Astrocyte (in vitro differentiated cells and primary cell): ENCODE measurements at regions not wholly inside any gene's neighbourhood (a gene's known extent, or its start where the extent isn't known, plus 50 kb on each side); places are given as distances from the start of the nearest gene placed in this dataset.

Experiments used
- DNase-seq: peaks from one replicate; pipeline ENCODE4 v3.0.0-alpha.2; 2010; ENCODE audit warnings: low read depth
- FAIRE-seq: peaks from 2 replicates; lab custom pipeline; 2011; peaks lifted over from hg19 to GRCh38; lab: Jason Lieb, UNC
- H2AFZ ChIP-seq: 2 replicates; pipeline ENCODE4 v1.6.0; 2012; ENCODE audit warnings: low read depth, low read length, inconsistent platforms
- H3K27ac ChIP-seq: 2 replicates; pipeline ENCODE4 v1.5.1; 2011; ENCODE audit warnings: low read depth, low read length, inconsistent platforms
- H3K27me3 ChIP-seq: 2 replicates; pipeline ENCODE4 v1.6.0; 2011; ENCODE audit warnings: low read length, inconsistent platforms; ENCODE audit not compliant: insufficient read depth
- H3K36me3 ChIP-seq: 2 replicates; pipeline ENCODE4 v1.5.1; 2011; ENCODE audit warnings: low read length, inconsistent platforms; ENCODE audit not compliant: insufficient read depth
- H3K4me1 ChIP-seq: 2 replicates; pipeline ENCODE4 v1.5.1; 2011; ENCODE audit warnings: low read length, inconsistent platforms; ENCODE audit not compliant: insufficient read depth
- H3K4me2 ChIP-seq: 2 replicates; pipeline ENCODE4 v1.6.0; 2012; ENCODE audit warnings: low read length, inconsistent platforms
- H3K4me3 ChIP-seq: 2 replicates; pipeline ENCODE4 v1.5.1; 2011; ENCODE audit warnings: low read depth, mild to moderate bottlenecking, low read length, inconsistent platforms; ENCODE audit not compliant: insufficient read depth
- H3K79me2 ChIP-seq: 2 replicates; pipeline ENCODE4 v1.6.0; 2012; ENCODE audit warnings: mild to moderate bottlenecking, low read length, inconsistent platforms; ENCODE audit not compliant: insufficient read depth
- H3K9ac ChIP-seq: 2 replicates; pipeline ENCODE4 v1.6.0; 2012; ENCODE audit warnings: mild to moderate bottlenecking, low read length, inconsistent platforms
- H3K9me3 ChIP-seq: 2 replicates; pipeline ENCODE4 v1.5.1; 2012; ENCODE audit warnings: low read depth, mild to moderate bottlenecking, low read length, inconsistent platforms; ENCODE audit not compliant: insufficient read depth
- H4K20me1 ChIP-seq: 2 replicates; pipeline ENCODE4 v1.6.0; 2012; ENCODE audit warnings: low read length, inconsistent platforms; ENCODE audit not compliant: insufficient read depth
- H3K27ac Mint-ChIP-seq: one replicate; pipeline ENCODE4 v1.8.0; 2021; ENCODE audit warnings: mild to moderate bottlenecking, mixed read lengths; ENCODE audit not compliant: unreplicated experiment
- H3K27me3 Mint-ChIP-seq: one replicate; pipeline ENCODE4 v1.8.0; 2021; ENCODE audit warnings: low read depth, mixed read lengths; ENCODE audit not compliant: unreplicated experiment
- H3K36me3 Mint-ChIP-seq: one replicate; pipeline ENCODE4 v1.8.0; 2021; ENCODE audit warnings: low read depth, mixed read lengths; ENCODE audit not compliant: unreplicated experiment
- H3K4me1 Mint-ChIP-seq: one replicate; pipeline ENCODE4 v1.8.0; 2021; ENCODE audit warnings: low read depth, mixed read lengths; ENCODE audit not compliant: unreplicated experiment
- H3K4me3 Mint-ChIP-seq: one replicate; pipeline ENCODE4 v1.8.0; 2021; ENCODE audit warnings: mild to moderate bottlenecking, moderate library complexity, mixed read lengths; ENCODE audit not compliant: unreplicated experiment
- H3K9me3 Mint-ChIP-seq: one replicate; pipeline ENCODE4 v1.8.0; 2021; ENCODE audit warnings: mild to moderate bottlenecking, mixed read lengths; ENCODE audit not compliant: unreplicated experiment
- CTCF ChIP-seq: IDR thresholded peaks from 2 replicates; pipeline ENCODE4 v1.5.1; 2011; ENCODE audit warnings: low read depth, mild to moderate bottlenecking, inconsistent platforms, low read length, moderate library complexity; ENCODE audit not compliant: insufficient read depth
- EZH2 ChIP-seq: IDR thresholded peaks from 2 replicates; pipeline ENCODE4 v1.6.1; 2012; ENCODE audit warnings: mild to moderate bottlenecking, low read length, inconsistent platforms; ENCODE audit not compliant: insufficient read depth

- H3K27me3 Mint-ChIP-seq = no peaks in the 10 kb centered on the region
Observed at GRCh38 chr3:88346643-88347042, 196.9 kb downstream of the C3orf38 start.

GRCh38 chr3:88362428-88362827 is 212.7 kb downstream of the C3orf38 start:
- no peaks in the 10 kb centered on the region for H4K20me1 ChIP-seq
- no peak for DNase-seq
- Mint-ChIP-seq H3K27ac (no peak overlapping the region), H3K27me3 (no peaks in the 10 kb centered on the region), H3K9me3 (peaks cover 11% of the 10 kb centered on the region), H3K36me3 (no peaks in the 10 kb centered on the region), H3K4me3 (no peak overlapping the region), H3K4me1 (no peaks in the 10 kb centered on the region)
- H3K4me3 ChIP-seq = no peak overlapping the region
- H2AFZ ChIP-seq = no peak overlapping the region
- no peaks in the 10 kb centered on the region for H3K36me3 ChIP-seq
- FAIRE-seq = no peak
- H3K27ac ChIP-seq = no peak overlapping the region
- H3K79me2 ChIP-seq = no peaks in the 10 kb centered on the region
- no peak overlapping the region for H3K9ac ChIP-seq
- H3K4me1 ChIP-seq = no peaks in the 10 kb centered on the region
- H3K9me3 ChIP-seq = no peaks in the 10 kb centered on the region
- no peak for TF ChIP-seq CTCF
- no peak for TF ChIP-seq EZH2
- no peaks in the 10 kb centered on the region for H3K27me3 ChIP-seq
- H3K4me2 ChIP-seq = no peak overlapping the region

More at GRCh38 chr3:88346643-88347042, 196.9 kb downstream of the C3orf38 start:
- DNase-seq = no peak
- Mint-ChIP-seq H3K4me1 (no peaks in the 10 kb centered on the region), H3K36me3 (no peaks in the 10 kb centered on the region), H3K4me3 (no peak overlapping the region), H3K9me3 (peaks cover 5% of the 10 kb centered on the region), H3K27ac (no peak overlapping the region)
- Histone ChIP-seq H3K4me1 (no peaks in the 10 kb centered on the region), H3K27me3 (no peaks in the 10 kb centered on the region), H3K4me3 (no peak overlapping the region), H3K9me3 (no peaks in the 10 kb centered on the region), H3K27ac (no peak overlapping the region), H4K20me1 (no peaks in the 10 kb centered on the region), H3K36me3 (no peaks in the 10 kb centered on the region), H3K4me2 (no peak overlapping the region), H2AFZ (no peak overlapping the region), H3K79me2 (no peaks in the 10 kb centered on the region), H3K9ac (no peak overlapping the region)
- no peak for FAIRE-seq
- TF ChIP-seq CTCF (no peak), EZH2 (no peak)

GRCh38 chr3:88364926-88365325 is 215.2 kb downstream of the C3orf38 start:
- Mint-ChIP-seq H3K4me3 (no peak overlapping the region), H3K27me3 (no peaks in the 10 kb centered on the region), H3K36me3 (no peaks in the 10 kb centered on the region), H3K4me1 (peaks cover 7% of the 10 kb centered on the region), H3K27ac (no peak overlapping the region), H3K9me3 (peaks cover 5% of the 10 kb centered on the region)
- FAIRE-seq (no peak), DNase-seq (no peak)
- Histone ChIP-seq H3K4me2 (no peak overlapping the region), H3K27ac (no peak overlapping the region), H3K4me3 (no peak overlapping the region), H3K9me3 (no peaks in the 10 kb centered on the region), H4K20me1 (no peaks in the 10 kb centered on the region), H3K9ac (no peak overlapping the region), H3K4me1 (no peaks in the 10 kb centered on the region), H2AFZ (no peak overlapping the region), H3K79me2 (no peaks in the 10 kb centered on the region), H3K27me3 (no peaks in the 10 kb centered on the region), H3K36me3 (no peaks in the 10 kb centered on the region)
- TF ChIP-seq EZH2 (no peak), CTCF (no peak)
